Mesothelial cell of epicardium (in vitro differentiated cells): ENCODE measurements at regions not wholly inside any gene's neighbourhood (a gene's known extent, or its start where the extent isn't known, plus 50 kb on each side); places are given as distances from the start of the nearest gene placed in this dataset.

Experiments used
- DNase-seq, 2 experiments: peaks; one replicate each; pipeline ENCODE4 v3.0.0; 2021; ENCODE audit warnings: low spot score in 2 of 2; ENCODE audit not compliant: unreplicated experiment in 2 of 2
- H3K27ac Mint-ChIP-seq: 2 replicates; pipeline ENCODE4 v1.8.0; 2021; ENCODE audit warnings: mixed read lengths
- H3K27me3 Mint-ChIP-seq: 2 replicates; pipeline ENCODE4 v1.8.0; 2021; ENCODE audit warnings: low read depth, mixed read lengths
- H3K36me3 Mint-ChIP-seq: 2 replicates; pipeline ENCODE4 v1.8.0; 2021; ENCODE audit warnings: mixed read lengths
- H3K4me1 Mint-ChIP-seq: 2 replicates; pipeline ENCODE4 v1.8.0; 2021; ENCODE audit warnings: mixed read lengths
- H3K4me3 Mint-ChIP-seq: 2 replicates; pipeline ENCODE4 v1.8.0; 2021; ENCODE audit warnings: mild to moderate bottlenecking, moderate library complexity, mixed read lengths
- H3K9me3 Mint-ChIP-seq: 2 replicates; pipeline ENCODE4 v1.8.0; 2021; ENCODE audit warnings: mixed read lengths
- TF ChIP-seq, protein P1 (sequence below): fragments of 200-600 bp; sonication (generic); IDR thresholded peaks from one replicate; pipeline ENCODE4 v1.5.0; 2021; ENCODE audit warnings: antibody characterized with exemption; ENCODE audit not compliant: unreplicated experiment

DNA sequence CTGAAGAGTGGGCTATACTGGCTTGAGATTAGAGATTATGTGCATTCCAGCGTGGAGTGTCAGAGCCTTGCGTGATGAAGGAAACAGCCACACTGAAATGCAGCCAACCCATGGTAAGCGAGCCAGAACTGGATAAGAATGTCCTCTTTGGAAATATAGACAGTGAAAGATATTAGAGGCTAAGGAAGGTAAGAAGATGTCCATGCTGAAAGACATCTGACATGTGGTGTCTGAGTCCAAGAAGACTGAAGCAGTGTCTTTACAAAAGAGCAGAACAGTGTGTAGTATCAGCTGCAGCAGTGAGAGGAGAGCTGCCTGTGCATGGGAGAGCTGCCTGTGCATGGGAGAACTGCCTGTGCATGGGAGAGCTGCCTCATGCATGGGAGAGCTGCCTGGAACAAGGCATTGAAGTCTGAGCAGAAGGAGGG, 672.2 kb downstream of the DIPK2A start:
- no peak for DNase-seq
- no peaks in the 10 kb centered on the region for H3K9me3 Mint-ChIP-seq
- H3K4me3 Mint-ChIP-seq, result no peak overlapping the region
- H3K36me3 Mint-ChIP-seq, result no peaks in the 10 kb centered on the region
- TF ChIP-seq, protein P1, sequence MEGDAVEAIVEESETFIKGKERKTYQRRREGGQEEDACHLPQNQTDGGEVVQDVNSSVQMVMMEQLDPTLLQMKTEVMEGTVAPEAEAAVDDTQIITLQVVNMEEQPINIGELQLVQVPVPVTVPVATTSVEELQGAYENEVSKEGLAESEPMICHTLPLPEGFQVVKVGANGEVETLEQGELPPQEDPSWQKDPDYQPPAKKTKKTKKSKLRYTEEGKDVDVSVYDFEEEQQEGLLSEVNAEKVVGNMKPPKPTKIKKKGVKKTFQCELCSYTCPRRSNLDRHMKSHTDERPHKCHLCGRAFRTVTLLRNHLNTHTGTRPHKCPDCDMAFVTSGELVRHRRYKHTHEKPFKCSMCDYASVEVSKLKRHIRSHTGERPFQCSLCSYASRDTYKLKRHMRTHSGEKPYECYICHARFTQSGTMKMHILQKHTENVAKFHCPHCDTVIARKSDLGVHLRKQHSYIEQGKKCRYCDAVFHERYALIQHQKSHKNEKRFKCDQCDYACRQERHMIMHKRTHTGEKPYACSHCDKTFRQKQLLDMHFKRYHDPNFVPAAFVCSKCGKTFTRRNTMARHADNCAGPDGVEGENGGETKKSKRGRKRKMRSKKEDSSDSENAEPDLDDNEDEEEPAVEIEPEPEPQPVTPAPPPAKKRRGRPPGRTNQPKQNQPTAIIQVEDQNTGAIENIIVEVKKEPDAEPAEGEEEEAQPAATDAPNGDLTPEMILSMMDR, result no peak
- no peaks in the 10 kb centered on the region for H3K27me3 Mint-ChIP-seq
- no peak overlapping the region for H3K27ac Mint-ChIP-seq
- no peaks in the 10 kb centered on the region for H3K4me1 Mint-ChIP-seq

DNA sequence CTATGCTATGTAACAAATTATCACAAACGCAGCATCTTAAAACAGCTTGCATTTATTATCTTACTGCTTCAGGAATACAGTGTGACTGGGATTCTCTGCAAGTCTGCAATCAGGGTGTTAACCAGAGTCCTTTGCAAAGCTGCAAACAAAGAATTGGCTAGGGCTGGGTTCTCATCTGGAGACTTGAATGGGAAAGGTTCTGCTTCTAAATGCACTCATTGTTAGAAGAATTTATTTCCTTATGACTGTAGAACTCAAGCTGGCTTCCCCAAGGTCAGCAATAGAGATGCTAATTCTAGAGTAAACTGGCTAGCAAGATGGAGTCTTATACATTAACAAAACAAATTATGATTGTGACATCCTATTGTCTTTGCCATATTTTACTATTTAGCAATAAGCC, 673.7 kb downstream of the DIPK2A start:
- no peaks in the 10 kb centered on the region for H3K36me3 Mint-ChIP-seq
- H3K4me1 Mint-ChIP-seq, result peaks cover 1% of the 10 kb centered on the region
- no peaks in the 10 kb centered on the region for H3K9me3 Mint-ChIP-seq
- TF ChIP-seq, protein P1, result no peak
- no peaks in the 10 kb centered on the region for H3K27me3 Mint-ChIP-seq
- DNase-seq, result no peak
- no peak overlapping the region for H3K4me3 Mint-ChIP-seq
- no peak overlapping the region for H3K27ac Mint-ChIP-seq

- TF ChIP-seq, protein P1, result no peak
- Mint-ChIP-seq H3K27me3 (no peaks in the 10 kb centered on the region), H3K4me1 (peaks cover 8% of the 10 kb centered on the region), H3K27ac (no peak overlapping the region), H3K4me3 (no peak overlapping the region), H3K9me3 (no peaks in the 10 kb centered on the region), H3K36me3 (no peaks in the 10 kb centered on the region)
- DNase-seq, result no peak
These were observed 678.8 kb downstream of the DIPK2A start for GRCh38 chr3:144650380-144650779.

- TF ChIP-seq, protein P1, result no peak
- H3K36me3 Mint-ChIP-seq, result no peaks in the 10 kb centered on the region
- H3K27ac Mint-ChIP-seq, result no peak overlapping the region
- H3K4me3 Mint-ChIP-seq, result no peak overlapping the region
- H3K9me3 Mint-ChIP-seq, result no peaks in the 10 kb centered on the region
- DNase-seq, result no peak
- no peaks in the 10 kb centered on the region for H3K27me3 Mint-ChIP-seq
- H3K4me1 Mint-ChIP-seq, result peaks cover 8% of the 10 kb centered on the region
These were observed 681.0 kb downstream of the DIPK2A start for GRCh38 chr3:144652573-144652972.

- no peak for DNase-seq
- Mint-ChIP-seq H3K4me1 (peaks cover 6% of the 10 kb centered on the region), H3K9me3 (no peaks in the 10 kb centered on the region), H3K27me3 (no peaks in the 10 kb centered on the region), H3K36me3 (no peaks in the 10 kb centered on the region), H3K27ac (no peak overlapping the region), H3K4me3 (no peak overlapping the region)
- TF ChIP-seq, protein P1, result no peak
These were observed 683.8 kb downstream of the DIPK2A start for GRCh38 chr3:144655423-144655822.

GRCh38 chr3:144660186-144660585, 688.6 kb downstream of the DIPK2A start:
- Mint-ChIP-seq H3K9me3 (peaks cover 29% of the 10 kb centered on the region), H3K27me3 (no peaks in the 10 kb centered on the region), H3K4me3 (no peak overlapping the region), H3K36me3 (no peaks in the 10 kb centered on the region), H3K4me1 (no peaks in the 10 kb centered on the region), H3K27ac (no peak overlapping the region)
- no peak for DNase-seq
- TF ChIP-seq, protein P1, result no peak
